HepG2 (cell line): ENCODE measurements at regions not wholly inside any gene's neighbourhood (a gene's known extent, or its start where the extent isn't known, plus 50 kb on each side); places are given as distances from the start of the nearest gene placed in this dataset.

Experiments
- ATAC-seq: fragments of 200-7000 bp; cut with Tn5 transposase; 3 replicates; pipeline ENCODE4 v1.9.1; 2020; ENCODE audit warnings: mild to moderate bottlenecking, moderate library complexity
- BruUV-seq: library from RNA; stranded (reverse); fragments of 400-500 nt; replicated peaks from 2 replicates; lab custom pipeline; 2021; lab: Mats Ljungman, UMichigan
- CTCF ChIA-PET: fragments of 300-600 bp; formaldehyde crosslinking; extraction: SDS; loops from one replicate; lab custom pipeline; 2021; ENCODE audit warnings: low total read pairs, inconsistent platforms, low intra/inter-chr PET ratio; lab: Yijun Ruan, JAX
- POLR2A ChIA-PET: fragments of 350-600 bp; sonication (Branson Sonifier 250); formaldehyde crosslinking; loops from one replicate; lab custom pipeline; 2020; ENCODE audit warnings: antibody characterized with exemption, inconsistent platforms; lab: Yijun Ruan, JAX
- DNase-seq: peaks from one replicate; pipeline ENCODE4 v3.0.0-alpha.2; 2015; ENCODE audit warnings: low spot score
- FAIRE-seq: peaks from 3 replicates; lab custom pipeline; 2011; peaks lifted over from hg19 to GRCh38; lab: Jason Lieb, UNC
- H2AFZ ChIP-seq: one replicate; pipeline ENCODE4 v1.6.1; 2011; ENCODE audit warnings: low read length, inconsistent platforms
- H3K27ac ChIP-seq: fragments of 300-600 bp; 3 replicates; pipeline ENCODE4 v1.8.0; 2011; ENCODE audit warnings: mixed run types, mild to moderate bottlenecking, mixed read lengths, low read length, inconsistent platforms; ENCODE audit not compliant: insufficient read depth; ENCODE audit errors: extremely low read length
- H3K27me3 ChIP-seq, 2 experiments: fragments of 200-600 bp in 1 of 2; 2 replicates in 1 of 2; 3 replicates in 1 of 2; pipeline versions ENCODE4 v1.6.0 to v1.8.0; 2011; ENCODE audit warnings: low read length in 2 of 2, mild to moderate bottlenecking in 2 of 2, moderate library complexity in 2 of 2, inconsistent platforms in 1 of 2; ENCODE audit not compliant: insufficient read depth in 2 of 2, control insufficient read depth in 1 of 2
- H3K36me3 ChIP-seq, 2 experiments: fragments of 200-600 bp in 1 of 2; replicated peaks in 1 of 2; 2 replicates in 1 of 2; 3 replicates in 1 of 2; pipeline versions ENCODE4 v1.5.1 to v1.8.0; 2011; ENCODE audit warnings: low read length in 2 of 2, inconsistent platforms in 1 of 2; ENCODE audit not compliant: insufficient read depth in 2 of 2, control insufficient read depth in 1 of 2
- H3K4me1 ChIP-seq: 2 replicates; pipeline ENCODE4 v1.5.1; 2012; ENCODE audit warnings: low read length, inconsistent platforms; ENCODE audit not compliant: insufficient read depth
- H3K4me2 ChIP-seq: 2 replicates; pipeline ENCODE4 v1.6.0; 2011; ENCODE audit warnings: low read depth, low read length, inconsistent platforms
- H3K4me3 ChIP-seq, 3 experiments: fragments of 200-600 bp in 1 of 3; sonication (generic), shearing (Covaris generic) in 1 of 3; replicated peaks in 1 of 3; 2 replicates each; pipeline ENCODE4 v1.5.1; 2011 to 2016; ENCODE audit warnings: low read length in 3 of 3, inconsistent platforms in 2 of 3, low read depth in 2 of 3, mild to moderate bottlenecking in 2 of 3, control low read depth in 1 of 3, mixed read lengths in 1 of 3; ENCODE audit not compliant: insufficient read depth in 1 of 3
- H3K79me2 ChIP-seq: one replicate; pipeline ENCODE4 v1.6.1; 2011; ENCODE audit warnings: low read length, inconsistent platforms; ENCODE audit not compliant: insufficient read depth
- H3K9ac ChIP-seq: 2 replicates; pipeline ENCODE4 v1.6.0; 2011; ENCODE audit warnings: mild to moderate bottlenecking, low read depth, low read length, inconsistent platforms; ENCODE audit not compliant: insufficient read depth
- H3K9me3 ChIP-seq: 2 replicates; pipeline ENCODE4 v1.5.1; 2012; ENCODE audit warnings: mild to moderate bottlenecking, low read length
- H4K20me1 ChIP-seq: 2 replicates; pipeline ENCODE4 v1.6.0; 2011; ENCODE audit warnings: inconsistent platforms, mild to moderate bottlenecking, low read length, moderate library complexity; ENCODE audit not compliant: insufficient read depth
- CEBPG ChIP-seq: IDR thresholded peaks from 2 replicates; pipeline ENCODE4 v1.6.1; 2016
- ERF ChIP-seq: IDR thresholded peaks from 2 replicates; pipeline ENCODE4 v1.6.1; 2018; ENCODE audit warnings: missing biosample characterization, missing genetic modification reagents
- ETV6 ChIP-seq: sonication (generic); formaldehyde crosslinking; conservative IDR thresholded peaks from 2 replicates; pipeline ENCODE4 v1.4.0; 2020; ENCODE audit warnings: missing genetic modification reagents
- HNRNPH1 ChIP-seq: fragments of 200-400 bp; formaldehyde crosslinking; optimal IDR thresholded peaks from 2 replicates; pipeline ENCODE3; 2017; ENCODE audit warnings: mild to moderate bottlenecking, low read depth, low read length
- MYPOP ChIP-seq: sonication (generic); formaldehyde crosslinking; IDR thresholded peaks from 2 replicates; pipeline ENCODE4 v1.8.1; 2023; ENCODE audit warnings: mild to moderate bottlenecking, moderate library complexity, missing genetic modification reagents
- RFX1 ChIP-seq: fragments of 450-650 bp; IDR thresholded peaks from 2 replicates; pipeline ENCODE4 v1.6.1; 2017
- SIX1 ChIP-seq: sonication (generic); formaldehyde crosslinking; IDR thresholded peaks from 2 replicates; pipeline ENCODE4 v1.4.0; 2020; ENCODE audit warnings: missing genetic modification reagents, borderline replicate concordance
- TBX2 ChIP-seq: sonication (generic); formaldehyde crosslinking; IDR thresholded peaks from 2 replicates; pipeline ENCODE4 v1.5.0; 2020; ENCODE audit warnings: missing genetic modification reagents, mild to moderate bottlenecking, borderline replicate concordance
- YEATS2 ChIP-seq: sonication (generic); formaldehyde crosslinking; IDR thresholded peaks from 2 replicates; pipeline ENCODE4 v1.4.0; 2020; ENCODE audit warnings: missing genetic modification reagents, borderline replicate concordance
- ZBTB40 ChIP-seq, 2 experiments: fragments of 450-650 bp in 1 of 2; sonication (generic) in 1 of 2; formaldehyde crosslinking in 1 of 2; IDR thresholded peaks; 2 replicates each; pipeline versions ENCODE4 v1.6.1 to v1.8.0; 2016 to 2022; ENCODE audit warnings: antibody characterized with exemption in 1 of 2, mild to moderate bottlenecking in 1 of 2, missing genetic modification reagents in 1 of 2
- ZNF550 ChIP-seq: sonication (generic); formaldehyde crosslinking; IDR thresholded peaks from 2 replicates; pipeline ENCODE4 v1.4.0; 2020; ENCODE audit warnings: mild to moderate bottlenecking, missing genetic modification reagents, borderline replicate concordance
- ZNF713 ChIP-seq: sonication (generic); formaldehyde crosslinking; IDR thresholded peaks from 2 replicates; pipeline ENCODE4 v1.4.0; 2020; ENCODE audit warnings: mild to moderate bottlenecking, missing genetic modification reagents
- ZNF775 ChIP-seq: sonication (generic); formaldehyde crosslinking; IDR thresholded peaks from 2 replicates; pipeline ENCODE4 v1.4.0; 2020; ENCODE audit warnings: missing genetic modification reagents, mild to moderate bottlenecking, moderate library complexity, borderline replicate concordance
- ZNF816 ChIP-seq: sonication (generic); formaldehyde crosslinking; IDR thresholded peaks from 2 replicates; pipeline ENCODE4 v1.8.0; 2022; ENCODE audit warnings: missing genetic modification reagents, mild to moderate bottlenecking, borderline replicate concordance
- WGBS: methylation state at CpG from one replicate; pipeline ENCODE4 v1.1.6; 2017; ENCODE audit warnings: low lambda C conversion rate; 5-methylcytosine and 5-hydroxymethylcytosine counted together
- in situ Hi-C: cut with HindIII; loops from 2 replicates; pipeline ENCODE4 v1.10.0; 2017; ENCODE audit warnings: low pct_unique_long_range_greater_than_20kb; ENCODE audit not compliant: extremely low pct_ligation_motif_present
- intact Hi-C: fragments of 100-400 bp; cut with micrococcal nuclease; formaldehyde crosslinking; loops from one replicate; pipeline ENCODE4 v1.10.0; 2022; ENCODE audit not compliant: unreplicated experiment

GRCh38 chrX:9231491-9231890 lies 197.6 kb upstream of the FAM9B start (continued):
- TF ChIP-seq SIX1 (no peak), ZNF713 (no peak), ZNF775 (no peak)

GRCh38 chrX:9233141-9233540 lies 199.2 kb upstream of the FAM9B start:
- Histone ChIP-seq H3K9me3 (no peaks in the 10 kb centered on the region), H4K20me1 (no peaks in the 10 kb centered on the region), H2AFZ (no peak overlapping the region), H3K27ac (no peak overlapping the region), H3K9ac (no peak overlapping the region), H3K27me3 (no peaks in the 10 kb centered on the region), H3K4me3 (no peak overlapping the region), H3K4me1 (no peaks in the 10 kb centered on the region), H3K79me2 (no peaks in the 10 kb centered on the region), H3K4me2 (no peak overlapping the region), H3K36me3 (no peaks in the 10 kb centered on the region)
- FAIRE-seq (no peak), ATAC-seq (no peak), DNase-seq (no peak)
- in situ Hi-C loops, result no loop called here
- BruUV-seq, result no TSS peak
- TF ChIP-seq TBX2 (CRISPR knock-in tag), result no peak
- no peak for TF ChIP-seq HNRNPH1
- no peak for TF ChIP-seq CEBPG (CRISPR knock-in tag)
- no peak for TF ChIP-seq ERF (CRISPR knock-in tag)
- no peak for TF ChIP-seq ZNF550
- TF ChIP-seq ZNF816, result no peak
- TF ChIP-seq ZNF775, result no peak
- TF ChIP-seq MYPOP (CRISPR knock-in tag), result no peak
- no peak for TF ChIP-seq ETV6 (CRISPR knock-in tag)
- no peak for TF ChIP-seq RFX1
- TF ChIP-seq YEATS2 (CRISPR knock-in tag), result no peak
- no peak for TF ChIP-seq ZBTB40 (IDR thresholded peaks at IDR 0.05)
- TF ChIP-seq ZBTB40 (CRISPR knock-in tag; IDR thresholded peaks at IDR 0.05), result no peak
- ChIA-PET POLR2A (no interaction called here), CTCF (no interaction called here)
- WGBS, result 0% methylated on average over 3 of the region's 5 CpGs
- intact Hi-C loops, result no loop called here
